Left lobe of liver (tissue), 2 donors: ENCODE measurements at regions not wholly inside any gene's neighbourhood (a gene's known extent, or its start where the extent isn't known, plus 50 kb on each side); places are given as distances from the start of the nearest gene placed in this dataset.
"Not testable (repeated sequence)": the region's sequence is repeated elsewhere in the genome, so short reads cannot be mapped to it uniquely, and the experiment has no call there.

Experiments used
- ATAC-seq: fragments of 200-7000 bp; cut with Tn5 transposase; one replicate; pipeline ENCODE4 v1.9.1; 2020; ENCODE audit warnings: mild to moderate bottlenecking, moderate library complexity
- DNase-seq: peaks from one replicate; pipeline ENCODE4 v3.0.0-alpha.2; 2020; ENCODE audit warnings: low spot score
- donor health status: DM: no; HTN: no; CAD: no; lungs with moderate emphysema.
- donor health status: DM: no; HTN: yes; CAD: no.

DNA sequence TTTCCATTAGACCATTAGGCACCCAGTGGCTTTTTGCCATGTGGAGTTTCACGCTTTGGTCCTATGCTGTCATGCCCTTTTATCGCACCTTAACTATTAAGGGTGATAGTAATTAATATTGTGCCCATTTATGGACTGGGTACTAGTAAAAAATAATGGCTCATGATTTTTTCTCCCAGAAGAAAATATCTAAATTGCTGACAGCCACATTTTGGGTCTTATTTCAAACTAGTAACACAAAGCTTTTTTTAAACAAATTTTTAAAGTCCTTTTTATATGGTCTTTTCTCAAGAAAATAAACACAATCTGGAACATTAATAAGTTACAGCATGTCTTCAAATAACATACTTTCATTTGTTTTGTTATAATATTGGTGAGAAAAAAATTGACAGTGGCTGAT, 179.7 kb downstream of the ANKRD7 start:
- no peak for ATAC-seq
- DNase-seq: no peak

DNA sequence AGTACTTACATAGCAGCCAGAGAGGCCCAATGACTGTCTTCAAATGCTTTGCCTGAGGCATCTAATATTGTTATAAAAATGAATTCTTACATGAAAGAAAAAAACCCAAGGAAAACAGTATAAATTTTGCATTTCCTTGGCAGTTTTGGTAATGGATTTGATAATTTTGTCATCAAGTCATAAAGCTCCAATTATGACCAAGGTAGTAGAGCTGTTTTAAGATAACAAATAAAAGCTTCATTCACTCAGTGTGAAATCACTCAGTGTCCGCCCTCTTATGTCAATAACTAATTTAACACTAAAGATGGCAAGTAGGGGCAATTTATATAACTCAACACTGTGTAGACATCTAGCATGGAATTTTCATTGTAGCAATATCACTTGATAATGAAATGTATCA, 193.9 kb downstream of the ANKRD7 start:
- DNase-seq: no peak

DNA sequence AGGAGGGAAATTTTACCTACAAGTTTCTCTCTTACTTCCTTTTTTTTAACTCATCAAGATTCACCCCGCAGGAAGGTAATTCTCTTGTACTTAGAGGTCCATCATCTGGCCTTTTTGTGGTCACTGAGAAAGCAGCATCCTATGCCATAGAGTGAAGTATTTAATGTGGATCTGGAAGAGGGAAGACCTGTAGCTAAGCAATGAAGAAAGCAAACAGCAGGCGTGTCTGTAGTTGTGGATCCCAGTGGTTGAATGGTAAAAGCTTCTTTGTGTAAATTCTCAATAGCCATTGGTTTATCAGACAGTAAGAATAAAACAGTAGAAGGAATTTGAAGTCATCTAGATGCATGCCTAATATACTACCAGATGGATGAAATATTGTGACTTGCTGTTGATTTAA, 196.4 kb downstream of the ANKRD7 start:
- no peak for ATAC-seq
- no peak for DNase-seq

More for the DNA sequence above, 193.9 kb downstream of the ANKRD7 start:
- no peak for ATAC-seq

DNA sequence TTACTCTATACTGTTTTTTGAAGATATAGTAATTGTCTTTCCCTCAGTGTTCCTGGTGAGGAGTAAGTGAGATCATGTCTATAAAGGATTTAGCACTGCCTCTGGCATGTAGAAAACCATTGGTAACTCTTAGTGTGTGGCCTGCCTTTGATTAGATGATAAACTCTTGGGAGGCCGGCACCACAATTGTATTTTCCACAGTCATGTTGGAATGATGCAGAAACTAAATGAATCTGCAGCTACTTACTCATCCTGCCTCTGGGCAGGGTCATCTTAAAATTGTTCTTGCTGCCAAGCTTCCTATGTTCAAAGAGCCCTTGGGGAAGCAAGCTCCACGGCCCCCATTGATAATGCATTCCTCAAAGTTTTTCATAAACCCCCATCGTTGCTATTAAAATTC, 204.6 kb downstream of the ANKRD7 start:
- no peak for ATAC-seq
- no peak for DNase-seq

DNA sequence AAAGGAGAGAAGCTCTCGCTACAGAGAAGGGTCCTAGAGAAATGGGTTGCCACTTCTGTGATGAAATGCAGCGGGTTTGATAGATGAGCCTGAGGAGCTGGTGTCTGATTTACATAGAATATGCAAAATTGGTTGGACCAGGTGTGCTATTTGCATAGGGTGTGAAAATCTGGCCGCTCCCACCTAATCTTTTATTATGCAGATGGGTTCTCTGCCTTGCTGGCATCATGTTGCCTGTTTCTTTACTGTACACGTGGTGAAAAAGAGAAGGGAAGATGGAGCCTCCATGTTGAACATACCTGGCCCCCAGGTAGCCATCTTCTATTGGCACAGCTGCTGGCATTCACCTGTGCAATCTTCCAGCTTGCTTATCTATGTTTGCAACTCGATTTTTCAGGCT, 212.2 kb downstream of the ANKRD7 start:
- DNase-seq: no peak
- no peak for ATAC-seq

DNA sequence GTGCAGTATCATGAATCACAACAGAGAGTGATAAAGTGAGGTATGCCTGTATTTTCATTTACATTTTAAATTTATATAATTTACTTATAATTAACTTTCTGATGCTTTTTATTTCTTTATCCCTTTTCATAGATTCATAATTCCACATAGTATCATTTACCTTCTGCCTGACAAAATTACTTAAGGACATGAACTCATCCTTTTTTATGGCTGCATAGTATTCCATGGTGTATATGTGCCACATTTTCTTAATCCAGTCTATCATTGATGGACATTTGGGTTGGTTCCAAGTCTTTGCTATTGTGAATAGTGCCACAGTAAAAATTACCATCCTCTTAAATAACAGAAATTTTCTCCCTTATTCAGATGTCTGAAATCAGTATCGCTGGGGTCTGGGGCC, 224.5 kb downstream of the ANKRD7 start:
- DNase-seq, ATAC-seq: not testable (repeated sequence)

DNA sequence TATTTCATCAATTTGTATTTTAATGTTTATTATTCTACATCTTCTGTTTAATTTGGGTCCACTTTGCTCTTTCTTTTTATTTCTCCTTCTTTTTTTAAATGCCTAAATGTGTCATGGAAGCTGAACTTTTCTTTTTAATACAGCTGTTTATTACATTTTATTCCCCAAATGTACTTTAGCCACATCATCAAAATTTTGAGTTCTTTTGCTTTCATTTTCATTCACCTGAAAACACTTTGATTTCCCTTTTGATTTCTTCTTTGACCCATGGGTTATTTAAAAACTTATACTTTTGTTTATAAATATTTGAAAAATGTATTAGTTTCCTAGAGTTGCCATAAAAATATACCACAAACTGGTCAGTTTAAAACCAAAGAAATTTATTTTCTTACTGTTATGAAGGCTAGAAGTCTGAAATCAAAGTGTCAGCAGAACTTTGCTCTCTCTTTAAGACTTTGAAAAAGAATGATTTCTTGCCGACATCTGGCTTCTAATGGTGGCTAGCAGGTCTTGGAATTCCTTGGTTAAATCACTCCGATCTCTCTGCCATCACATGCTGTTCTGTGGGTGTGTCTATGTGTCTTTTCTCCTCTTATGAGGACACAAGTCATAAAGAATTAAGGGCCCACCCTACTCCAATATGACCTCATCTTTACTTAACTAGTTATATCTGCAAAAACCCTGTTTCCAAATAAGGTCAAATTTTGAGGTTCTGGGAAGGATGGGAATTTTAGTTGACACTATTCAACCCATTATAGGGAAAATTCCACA, 225.5 kb downstream of the ANKRD7 start:
- ATAC-seq (no peak), DNase-seq (no peak)

DNA sequence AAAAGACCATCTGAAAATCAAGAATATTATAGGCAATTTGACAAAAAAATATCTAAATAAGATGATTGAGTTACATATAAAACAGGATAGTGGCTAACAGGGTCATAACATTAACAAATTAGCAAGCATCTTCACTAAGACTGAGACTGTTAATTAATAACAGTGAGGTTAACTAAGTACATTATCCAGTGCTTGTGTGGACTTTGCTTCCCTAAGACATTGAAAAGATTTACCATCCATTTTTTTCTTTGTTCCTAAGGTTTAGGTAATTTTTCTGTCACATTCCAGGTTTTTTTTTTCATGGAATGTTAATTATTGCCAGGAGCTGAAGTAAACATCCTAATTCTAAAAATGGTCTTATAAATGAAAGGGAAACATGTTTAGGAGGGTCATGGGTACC, 227.6 kb downstream of the ANKRD7 start:
- DNase-seq (no peak), ATAC-seq (no peak)

DNA sequence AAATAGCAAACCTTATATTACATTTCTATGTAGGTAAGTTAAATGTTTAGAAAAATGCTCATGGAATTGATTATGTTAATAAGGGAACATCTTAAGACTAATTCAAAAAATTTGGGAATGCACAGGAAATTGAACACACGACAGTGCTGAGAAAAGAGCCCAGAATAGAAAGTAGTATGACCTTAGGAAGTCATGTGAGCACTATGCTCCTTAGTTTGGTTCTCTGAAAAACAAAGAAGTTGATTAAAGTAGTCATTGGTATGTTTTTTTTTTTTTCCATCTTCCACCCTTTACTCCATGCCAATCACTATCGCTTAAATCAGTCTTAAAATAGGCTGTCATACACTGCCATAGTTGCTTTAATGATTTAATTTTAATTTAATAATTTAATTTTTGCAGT, 242.9 kb downstream of the ANKRD7 start:
- ATAC-seq (no peak), DNase-seq (no peak)

DNA sequence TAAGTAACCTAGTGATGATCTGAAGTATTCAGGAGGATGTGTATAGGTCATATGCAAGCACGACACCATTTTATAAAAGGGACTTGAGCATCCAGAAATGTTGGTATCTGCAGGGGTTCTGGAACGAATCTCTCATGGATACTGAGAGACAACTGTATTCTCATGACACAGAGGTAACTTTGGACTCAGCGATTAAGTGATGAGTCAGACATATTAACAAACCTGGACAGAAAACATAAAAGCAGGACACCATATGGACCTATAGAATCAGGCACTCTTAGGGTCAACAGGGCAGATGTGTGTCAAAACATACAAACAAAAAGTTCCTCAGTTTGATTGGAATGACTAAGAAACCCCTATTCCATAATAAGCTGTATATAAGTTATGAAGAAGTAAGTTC, 248.1 kb downstream of the ANKRD7 start:
- no peak for ATAC-seq
- DNase-seq: no peak

DNA sequence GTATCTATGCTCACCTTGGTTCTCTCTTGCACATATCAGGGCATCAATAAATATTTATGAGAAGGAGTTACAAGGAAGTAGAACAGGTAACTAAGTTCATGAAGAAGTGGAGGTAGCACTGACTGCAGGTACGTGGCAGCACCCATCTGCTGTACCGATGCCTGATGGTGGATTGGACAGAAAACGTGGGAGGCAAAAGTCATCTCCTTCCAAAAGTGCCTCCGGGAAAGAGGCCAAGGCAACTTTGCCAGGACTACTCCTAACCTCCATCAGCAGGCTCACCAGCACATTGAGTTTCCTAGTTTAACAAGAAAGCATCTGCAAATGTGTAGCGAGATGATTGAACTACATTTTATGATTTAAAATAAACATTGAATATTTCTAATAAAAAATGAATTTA, 248.8 kb downstream of the ANKRD7 start:
- DNase-seq: no peak

DNA sequence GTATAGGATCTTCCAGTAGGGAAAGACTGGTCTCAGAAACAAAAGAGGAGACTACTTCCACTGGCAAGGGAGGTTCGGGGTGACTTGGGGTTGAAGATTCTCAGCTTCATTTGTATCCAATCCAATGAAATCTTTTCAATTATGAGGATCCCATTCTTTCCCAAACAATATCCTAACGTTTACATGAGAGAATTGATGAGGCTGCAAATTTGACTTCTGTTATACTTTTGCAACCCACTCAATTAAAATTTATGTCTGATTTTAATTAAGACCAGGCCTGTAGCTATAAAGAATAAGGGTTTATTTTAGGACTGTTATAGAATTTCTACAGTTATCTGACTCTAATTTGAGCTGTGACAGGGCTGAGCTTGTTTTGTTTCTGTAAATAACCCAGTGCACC, 251.5 kb downstream of the ANKRD7 start:
- ATAC-seq (no peak), DNase-seq (no peak)

More for the DNA sequence above, 248.8 kb downstream of the ANKRD7 start:
- ATAC-seq: no peak

DNA sequence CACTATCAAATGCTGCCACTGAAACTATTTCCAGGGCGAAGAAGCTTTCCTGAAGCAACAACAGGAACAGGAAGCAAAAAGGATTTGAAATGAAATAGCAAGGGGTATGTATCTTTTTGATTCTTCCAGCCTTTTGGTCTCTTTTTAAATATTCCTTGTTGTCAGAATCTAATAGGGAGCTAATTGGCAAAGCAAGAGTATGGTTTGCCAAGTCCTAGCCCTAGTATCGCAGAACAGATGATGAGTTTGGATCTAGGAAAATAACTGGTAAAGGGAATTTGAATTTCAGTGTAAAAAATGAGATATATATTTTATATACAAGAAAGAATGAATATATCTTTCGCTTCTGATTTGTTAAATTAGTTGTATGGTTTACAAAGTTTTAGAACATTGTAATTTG, 252.5 kb downstream of the ANKRD7 start:
- ATAC-seq: no peak

DNA sequence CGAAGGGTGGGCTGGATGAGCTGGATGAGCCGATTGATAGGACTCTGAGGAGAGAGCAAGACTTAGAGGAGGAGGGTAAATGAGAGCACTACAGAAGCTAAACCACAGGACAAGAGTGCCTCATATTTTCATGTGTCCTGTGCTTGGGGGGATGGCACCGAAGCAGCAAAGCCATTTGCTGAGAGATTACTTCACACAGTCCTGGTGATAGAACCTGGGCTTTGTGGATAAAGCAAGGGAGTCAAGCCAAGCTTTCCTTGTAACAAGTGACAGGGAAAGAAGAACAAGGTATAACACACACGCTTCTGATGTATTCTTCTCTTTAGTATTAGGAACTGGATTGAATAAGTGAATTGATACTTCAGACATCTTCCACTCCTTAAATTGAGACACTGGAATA, 253.7 kb downstream of the ANKRD7 start:
- ATAC-seq (no peak), DNase-seq (no peak)

More for the DNA sequence above, 252.5 kb downstream of the ANKRD7 start:
- no peak for DNase-seq

DNA sequence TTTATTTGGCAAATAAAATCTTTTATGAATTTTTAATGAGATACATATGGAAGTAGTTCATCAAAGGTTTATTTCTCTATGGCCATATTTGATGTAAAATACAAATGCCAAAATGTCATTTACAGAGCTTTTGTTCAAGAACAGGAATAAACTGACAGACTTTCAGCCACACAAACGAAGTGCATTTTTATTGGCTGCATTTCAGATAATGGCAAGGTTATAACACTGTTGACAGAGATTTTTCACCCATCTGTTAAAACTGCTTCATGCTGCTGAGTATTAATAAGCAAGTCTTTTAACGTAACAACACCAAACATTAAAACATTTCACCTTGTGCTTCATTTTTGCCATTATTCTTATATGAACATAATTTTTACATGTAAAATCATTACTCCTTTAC, 254.4 kb downstream of the ANKRD7 start:
- DNase-seq (no peak), ATAC-seq (no peak)

DNA sequence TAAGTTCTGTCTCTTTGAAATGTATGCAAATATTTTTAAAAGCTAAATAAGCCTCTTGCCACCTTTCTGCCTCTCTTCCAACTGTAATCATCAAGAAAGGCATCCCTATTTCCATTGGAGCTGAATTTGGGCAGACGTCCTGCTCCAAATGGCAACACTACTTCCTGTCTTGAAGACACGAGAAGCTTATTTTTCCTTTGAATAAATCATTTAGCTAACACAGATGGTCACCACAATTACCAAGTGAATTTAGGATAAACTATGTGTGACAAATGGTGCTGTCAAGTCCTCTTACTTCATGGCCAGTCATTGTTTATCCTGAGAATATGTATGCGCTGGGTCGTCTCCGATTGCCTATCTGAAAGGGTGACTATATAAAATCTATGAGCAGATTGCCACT, 268.0 kb downstream of the ANKRD7 start:
- ATAC-seq (no peak), DNase-seq (no peak)

DNA sequence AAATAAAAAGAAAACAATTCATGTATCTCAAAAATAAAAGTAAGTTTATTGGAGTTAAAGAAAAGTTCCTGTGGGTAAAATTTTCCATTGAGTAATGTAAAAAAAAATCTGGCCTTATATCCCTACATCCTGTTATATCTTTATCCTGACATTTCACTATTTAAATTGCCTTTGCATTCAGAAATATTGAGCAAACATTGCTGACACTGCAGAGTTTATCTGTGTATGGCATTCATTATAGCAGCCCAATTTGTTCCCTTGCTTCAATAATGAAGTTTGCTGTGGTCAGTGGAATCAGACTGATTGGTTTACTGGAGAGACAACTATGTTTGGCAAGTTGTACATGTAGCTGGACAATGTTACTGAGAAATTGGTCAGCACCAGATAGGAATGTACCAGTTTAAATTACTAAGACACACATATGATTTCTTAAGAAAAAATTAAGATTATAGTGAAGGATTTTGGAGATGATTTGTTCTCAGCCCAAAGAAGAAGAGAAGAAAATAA, 271.7 kb downstream of the ANKRD7 start:
- no peak for ATAC-seq

DNA sequence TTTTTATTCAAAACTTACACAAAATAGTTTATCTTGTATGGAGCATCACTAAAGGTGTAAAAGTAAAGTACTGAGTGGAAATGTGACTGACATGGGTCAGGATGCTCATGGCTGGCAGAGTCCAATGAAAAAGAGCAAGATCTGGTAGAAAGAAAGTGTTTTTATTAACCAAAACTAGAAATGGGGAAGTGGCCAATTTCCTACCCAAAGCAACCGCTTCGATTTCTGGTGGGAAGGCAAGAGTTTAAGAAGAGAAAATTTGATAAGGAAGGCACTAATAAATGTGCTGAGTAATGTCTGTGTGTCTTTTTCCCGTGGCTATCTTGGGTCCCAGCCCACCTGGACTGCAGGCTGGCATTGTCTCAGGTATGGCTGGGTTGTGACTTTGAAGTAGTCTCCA, 277.7 kb downstream of the ANKRD7 start:
- ATAC-seq: no peak
- DNase-seq: no peak

More for the DNA sequence above, 271.7 kb downstream of the ANKRD7 start:
- DNase-seq: no peak

DNA sequence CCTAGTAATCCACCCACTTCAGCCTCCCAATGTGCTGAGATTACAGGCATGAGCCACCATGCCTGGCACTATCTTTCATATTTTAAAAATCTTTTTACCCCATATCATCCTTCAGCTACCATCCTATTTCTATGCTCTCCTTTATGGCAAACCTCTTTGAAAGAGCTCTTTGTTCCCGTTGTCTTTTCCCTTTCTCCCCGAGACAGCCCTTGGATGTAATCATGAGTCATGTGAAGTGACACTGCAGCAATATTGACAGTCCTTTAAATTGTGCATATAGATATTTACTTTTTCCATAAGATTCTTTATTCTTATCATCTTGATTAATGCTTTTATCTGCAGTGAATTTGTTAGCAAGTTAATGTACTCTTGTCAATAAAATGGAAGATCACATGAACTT, 286.6 kb downstream of the ANKRD7 start:
- no peak for DNase-seq
- ATAC-seq: no peak

DNA sequence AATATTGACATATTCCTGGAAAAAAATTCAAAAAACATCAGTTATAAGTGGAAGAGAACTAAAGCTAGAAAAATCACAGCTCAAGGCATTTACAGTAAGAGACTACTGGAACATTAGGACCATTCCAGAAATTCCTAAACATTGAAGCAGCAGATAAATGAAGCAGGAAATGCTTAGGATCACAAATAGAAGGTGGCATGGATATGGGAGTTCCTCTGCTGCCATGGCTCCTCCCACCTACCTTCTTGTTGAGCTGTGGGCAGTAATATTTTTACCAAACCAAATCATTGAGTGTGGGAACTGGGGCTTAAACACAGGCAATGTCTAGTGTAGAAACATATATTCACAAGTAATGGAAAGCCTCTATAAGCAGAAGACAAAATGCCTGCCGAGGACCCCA, 292.8 kb downstream of the ANKRD7 start:
- DNase-seq (no peak), ATAC-seq (no peak)

DNA sequence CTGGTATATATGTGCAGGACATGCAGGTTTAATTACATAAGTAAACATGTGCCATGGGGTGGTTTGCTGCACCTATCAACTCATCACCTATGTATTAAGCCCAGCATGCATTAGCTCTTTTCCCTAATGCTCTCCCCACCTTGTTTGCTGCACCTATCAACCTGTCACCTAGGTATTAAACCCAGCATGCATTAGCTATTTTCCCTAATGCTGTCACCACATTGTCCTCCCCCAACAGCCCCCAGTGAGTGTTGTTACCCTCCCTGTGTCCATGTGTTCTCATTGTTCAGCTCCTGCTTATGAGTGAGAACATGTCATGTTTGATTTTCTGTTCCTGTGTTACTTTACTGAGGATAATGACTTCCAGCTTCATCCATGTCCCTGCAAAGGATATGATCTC, 300.5 kb downstream of the ANKRD7 start:
- DNase-seq (no peak), ATAC-seq (no peak)

DNA sequence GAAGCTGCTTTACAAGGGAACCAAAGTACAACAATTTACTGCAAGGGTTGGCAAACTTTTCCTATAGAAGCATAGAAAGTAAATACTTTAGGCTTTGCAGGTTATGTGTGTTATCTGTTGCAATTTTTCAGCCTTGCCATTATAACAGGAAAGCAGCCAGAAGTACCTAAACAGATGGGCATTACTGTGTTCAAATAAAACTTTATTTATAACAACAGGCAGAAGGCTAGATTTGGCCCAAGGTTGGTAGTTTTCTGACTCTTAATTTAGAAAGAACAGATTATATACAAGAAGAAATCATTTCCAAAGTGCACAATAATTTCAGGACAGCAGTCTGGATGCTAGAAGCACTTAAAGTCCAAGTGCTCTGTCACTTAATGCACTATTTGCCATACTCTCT, 307.1 kb downstream of the ANKRD7 start:
- no peak for ATAC-seq
- DNase-seq: no peak

DNA sequence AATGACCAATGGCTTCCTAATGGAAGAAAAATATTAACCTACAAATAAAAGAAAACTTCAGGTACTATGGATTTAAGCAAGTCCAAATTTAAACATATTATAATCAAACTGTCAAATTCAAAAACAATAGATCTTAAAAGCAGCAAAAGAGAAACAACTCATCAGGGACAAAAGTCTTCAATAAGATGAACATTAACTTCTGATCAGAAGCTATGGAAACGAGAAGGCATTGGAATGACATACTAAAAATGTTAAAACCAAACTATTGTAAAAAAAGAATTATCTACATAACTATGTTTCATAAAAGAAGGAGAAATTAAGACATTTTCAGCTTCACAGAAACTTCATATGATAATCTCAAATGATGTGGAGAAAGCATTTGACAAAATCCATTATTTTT, 334.7 kb downstream of the ANKRD7 start:
- ATAC-seq (no peak), DNase-seq (no peak)
